ENCODE measurements at regions not wholly inside any gene's neighbourhood (a gene's known extent, or its start where the extent isn't known, plus 50 kb on each side); places are given as distances from the start of the nearest gene placed in this dataset.

DNA sequence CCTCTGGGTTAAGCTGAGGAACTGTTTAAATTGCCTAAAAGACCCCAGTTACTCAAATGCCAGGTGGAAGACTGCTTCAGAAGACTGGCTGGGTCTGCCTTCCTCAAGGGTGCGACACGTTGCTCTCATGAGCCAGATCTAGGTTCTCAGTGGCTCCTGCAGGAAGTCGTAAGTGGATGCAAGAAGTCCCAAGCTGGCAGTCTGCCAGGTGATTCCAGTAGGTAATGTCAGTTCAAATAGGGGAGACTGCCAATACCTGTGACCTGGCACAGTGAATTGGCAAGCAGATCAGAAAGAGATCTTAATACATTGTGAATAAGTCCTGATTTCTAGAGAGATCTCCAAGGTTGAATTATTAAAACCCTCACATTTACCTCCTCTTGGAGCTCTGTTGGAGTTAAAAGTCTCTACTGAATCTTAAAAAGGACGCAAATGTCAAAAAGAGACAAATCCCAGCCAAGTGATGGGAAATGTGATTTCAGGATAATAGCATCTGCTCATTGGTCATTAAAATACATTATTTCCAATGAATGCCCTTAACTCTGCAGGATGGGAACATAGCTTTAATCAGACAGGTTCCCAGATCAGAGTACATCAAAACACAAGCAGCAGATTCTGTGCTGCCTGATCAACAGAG, 98.8 kb upstream of the FRMD6 start:
- Histone ChIP-seq H3K9ac (ENCODE audit: insufficient read depth, low read depth, low read length) (no peak overlapping the region), H4K20me1 (ENCODE audit: insufficient read depth, low read length) (no peaks in the 10 kb centered on the region), H3K79me2 (ENCODE audit: insufficient read depth, low read length) (no peaks in the 10 kb centered on the region), H3K27ac (ENCODE audit: extremely low read length, insufficient read depth, low read length) (no peak overlapping the region), H3K9me3 (ENCODE audit: low read length) (no peaks in the 10 kb centered on the region), H3K4me3 (replicated peaks in 1 of 3; ENCODE audit: insufficient read depth in 1 of 3, low read depth in 2 of 3, low read length in 3 of 3) (no peak overlapping the region), H3K36me3 (replicated peaks in 1 of 2; ENCODE audit: control insufficient read depth in 1 of 2, insufficient read depth in 2 of 2, low read length in 2 of 2) (no peaks in the 10 kb centered on the region), H3K4me1 (ENCODE audit: insufficient read depth, low read length) (no peaks in the 10 kb centered on the region), H2AFZ (ENCODE audit: low read length) (no peak overlapping the region), H3K4me2 (ENCODE audit: low read depth, low read length) (no peak overlapping the region), H3K27me3 (ENCODE audit: control insufficient read depth in 1 of 2, insufficient read depth in 2 of 2, low read length in 2 of 2) (peaks cover 0 to 2% of the 10 kb centered on the region in 2 experiments; a peak in 1 of 5 replicates)
- BruUV-seq (replicated peaks): no TSS peak
- 50% methylated on average over 4 of the region's 4 CpGs for WGBS (ENCODE audit: low lambda C conversion rate)
- in situ Hi-C loops (cut with HindIII; ENCODE audit: extremely low pct_ligation_motif_present, low pct_unique_long_range_greater_than_20kb) (loop anchor here (10.0 kb wide), 1 partner anchor 222 kb away; no protein-coding TSS in a partner anchor), intact Hi-C loops (cut with micrococcal nuclease; ENCODE audit: unreplicated experiment) (no loop called here)
- DNase-seq (ENCODE audit: low spot score): no peak
- ChIA-PET POLR2A (no interaction called here), CTCF (ENCODE audit: low intra/inter-chr PET ratio, low total read pairs) (no interaction called here)
- no peak for ATAC-seq
- FAIRE-seq: no peak
- TF ChIP-seq TMF1 (CRISPR knock-in tag; IDR thresholded peaks at IDR 0.05; ENCODE audit: low read depth): no peak
- TF ChIP-seq, protein P1, sequence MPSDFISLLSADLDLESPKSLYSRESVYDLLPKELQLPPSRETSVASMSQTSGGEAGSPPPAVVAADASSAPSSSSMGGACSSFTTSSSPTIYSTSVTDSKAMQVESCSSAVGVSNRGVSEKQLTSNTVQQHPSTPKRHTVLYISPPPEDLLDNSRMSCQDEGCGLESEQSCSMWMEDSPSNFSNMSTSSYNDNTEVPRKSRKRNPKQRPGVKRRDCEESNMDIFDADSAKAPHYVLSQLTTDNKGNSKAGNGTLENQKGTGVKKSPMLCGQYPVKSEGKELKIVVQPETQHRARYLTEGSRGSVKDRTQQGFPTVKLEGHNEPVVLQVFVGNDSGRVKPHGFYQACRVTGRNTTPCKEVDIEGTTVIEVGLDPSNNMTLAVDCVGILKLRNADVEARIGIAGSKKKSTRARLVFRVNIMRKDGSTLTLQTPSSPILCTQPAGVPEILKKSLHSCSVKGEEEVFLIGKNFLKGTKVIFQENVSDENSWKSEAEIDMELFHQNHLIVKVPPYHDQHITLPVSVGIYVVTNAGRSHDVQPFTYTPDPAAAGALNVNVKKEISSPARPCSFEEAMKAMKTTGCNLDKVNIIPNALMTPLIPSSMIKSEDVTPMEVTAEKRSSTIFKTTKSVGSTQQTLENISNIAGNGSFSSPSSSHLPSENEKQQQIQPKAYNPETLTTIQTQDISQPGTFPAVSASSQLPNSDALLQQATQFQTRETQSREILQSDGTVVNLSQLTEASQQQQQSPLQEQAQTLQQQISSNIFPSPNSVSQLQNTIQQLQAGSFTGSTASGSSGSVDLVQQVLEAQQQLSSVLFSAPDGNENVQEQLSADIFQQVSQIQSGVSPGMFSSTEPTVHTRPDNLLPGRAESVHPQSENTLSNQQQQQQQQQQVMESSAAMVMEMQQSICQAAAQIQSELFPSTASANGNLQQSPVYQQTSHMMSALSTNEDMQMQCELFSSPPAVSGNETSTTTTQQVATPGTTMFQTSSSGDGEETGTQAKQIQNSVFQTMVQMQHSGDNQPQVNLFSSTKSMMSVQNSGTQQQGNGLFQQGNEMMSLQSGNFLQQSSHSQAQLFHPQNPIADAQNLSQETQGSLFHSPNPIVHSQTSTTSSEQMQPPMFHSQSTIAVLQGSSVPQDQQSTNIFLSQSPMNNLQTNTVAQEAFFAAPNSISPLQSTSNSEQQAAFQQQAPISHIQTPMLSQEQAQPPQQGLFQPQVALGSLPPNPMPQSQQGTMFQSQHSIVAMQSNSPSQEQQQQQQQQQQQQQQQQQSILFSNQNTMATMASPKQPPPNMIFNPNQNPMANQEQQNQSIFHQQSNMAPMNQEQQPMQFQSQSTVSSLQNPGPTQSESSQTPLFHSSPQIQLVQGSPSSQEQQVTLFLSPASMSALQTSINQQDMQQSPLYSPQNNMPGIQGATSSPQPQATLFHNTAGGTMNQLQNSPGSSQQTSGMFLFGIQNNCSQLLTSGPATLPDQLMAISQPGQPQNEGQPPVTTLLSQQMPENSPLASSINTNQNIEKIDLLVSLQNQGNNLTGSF (CRISPR knock-in tag; IDR thresholded peaks at IDR 0.05): no peak
- TF ChIP-seq MAFG (CRISPR knock-in tag; IDR thresholded peaks at IDR 0.05): no peak
- no peak for TF ChIP-seq ZNF646 (CRISPR knock-in tag; IDR thresholded peaks at IDR 0.05)
- no peak for TF ChIP-seq TAF1 (CRISPR knock-in tag; IDR thresholded peaks at IDR 0.05)
- no peak for TF ChIP-seq ZNF17 (CRISPR knock-in tag; IDR thresholded peaks at IDR 0.05)
- no peak for TF ChIP-seq ZSCAN21 (CRISPR knock-in tag; IDR thresholded peaks at IDR 0.05; ENCODE audit: borderline replicate concordance)
- TF ChIP-seq, protein P2, sequence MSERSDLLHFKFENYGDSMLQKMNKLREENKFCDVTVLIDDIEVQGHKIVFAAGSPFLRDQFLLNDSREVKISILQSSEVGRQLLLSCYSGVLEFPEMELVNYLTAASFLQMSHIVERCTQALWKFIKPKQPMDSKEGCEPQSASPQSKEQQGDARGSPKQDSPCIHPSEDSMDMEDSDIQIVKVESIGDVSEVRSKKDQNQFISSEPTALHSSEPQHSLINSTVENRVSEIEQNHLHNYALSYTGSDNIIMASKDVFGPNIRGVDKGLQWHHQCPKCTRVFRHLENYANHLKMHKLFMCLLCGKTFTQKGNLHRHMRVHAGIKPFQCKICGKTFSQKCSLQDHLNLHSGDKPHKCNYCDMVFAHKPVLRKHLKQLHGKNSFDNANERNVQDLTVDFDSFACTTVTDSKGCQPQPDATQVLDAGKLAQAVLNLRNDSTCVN (CRISPR knock-in tag; IDR thresholded peaks at IDR 0.05; ENCODE audit: borderline replicate concordance): no peak
- TF ChIP-seq HCFC1 (IDR thresholded peaks at IDR 0.05; ENCODE audit: low read depth, low read length): no peak
- TF ChIP-seq ZNF569 (CRISPR knock-in tag; IDR thresholded peaks at IDR 0.05; ENCODE audit: borderline replicate concordance): no peak
- no peak for TF ChIP-seq ZNF556 (CRISPR knock-in tag; IDR thresholded peaks at IDR 0.05; ENCODE audit: borderline replicate concordance)

All from HepG2 (cell line).